Breast epithelium (tissue), 4 donors: ENCODE measurements at regions not wholly inside any gene's neighbourhood (a gene's known extent, or its start where the extent isn't known, plus 50 kb on each side); places are given as distances from the start of the nearest gene placed in this dataset.

Source experiments
- DNase-seq, 2 donors: peaks; one replicate each; pipeline ENCODE4 v3.0.0-alpha.2; 2019; ENCODE audit warnings: low spot score in 2 of 2
- H3K27ac ChIP-seq, 2 donors: fragments of 200-600 bp; sonication (generic) in 1 of 2; one replicate each; pipeline ENCODE4 v1.5.1; 2016 to 2019; ENCODE audit warnings: mild to moderate bottlenecking in 1 of 2
- H3K27me3 ChIP-seq, 2 donors: fragments of 200-600 bp; sonication (generic) in 1 of 2; one replicate each; pipeline versions ENCODE4 v1.5.1 to v1.6.0; 2017 to 2019; ENCODE audit warnings: control low read depth in 1 of 2, mild to moderate bottlenecking in 1 of 2
- H3K36me3 ChIP-seq: fragments of 200-600 bp; one replicate; pipeline ENCODE4 v1.5.1; 2019
- H3K4me1 ChIP-seq, 2 donors: fragments of 200-600 bp; sonication (generic); one replicate each; pipeline ENCODE4 v1.5.1; 2016 to 2019; ENCODE audit warnings: control low read depth in 1 of 2
- H3K4me3 ChIP-seq, 3 donors: fragments of 200-600 bp; sonication (generic); 1 replicate in 2 of 3; 2 replicates in 1 of 3; pipeline ENCODE4 v1.5.1; 2016 to 2019; ENCODE audit warnings: mild to moderate bottlenecking in 3 of 3, moderate library complexity in 2 of 3
- H3K9me3 ChIP-seq, 2 donors: fragments of 200-600 bp; sonication (generic) in 1 of 2; one replicate each; pipeline ENCODE4 v1.5.1; 2016 to 2019; ENCODE audit warnings: control low read depth in 1 of 2
- POLR2A ChIP-seq: fragments of 450-650 bp; IDR thresholded peaks from one replicate; pipeline ENCODE4 v1.6.1; 2016; ENCODE audit warnings: antibody characterized with exemption, mild to moderate bottlenecking, moderate library complexity
- POLR2AphosphoS5 ChIP-seq, 3 donors: sonication (generic); formaldehyde crosslinking; IDR thresholded peaks; one replicate each; pipeline ENCODE4 v1.6.1; 2017; ENCODE audit warnings: antibody characterized with exemption in 3 of 3
- intact Hi-C: fragments of 100-400 bp; cut with DNase I; formaldehyde crosslinking; loops from one replicate; pipeline ENCODE4 v1.15.1; 2023; ENCODE audit warnings: low total_unique reads
- TF ChIP-seq, protein P1 (sequence below), 3 donors: fragments of 450-650 bp; IDR thresholded peaks; one replicate each; pipeline ENCODE4 v1.5.1; 2016 to 2017; ENCODE audit warnings: antibody characterized with exemption in 3 of 3, mild to moderate bottlenecking in 3 of 3, moderate library complexity in 3 of 3

DNA sequence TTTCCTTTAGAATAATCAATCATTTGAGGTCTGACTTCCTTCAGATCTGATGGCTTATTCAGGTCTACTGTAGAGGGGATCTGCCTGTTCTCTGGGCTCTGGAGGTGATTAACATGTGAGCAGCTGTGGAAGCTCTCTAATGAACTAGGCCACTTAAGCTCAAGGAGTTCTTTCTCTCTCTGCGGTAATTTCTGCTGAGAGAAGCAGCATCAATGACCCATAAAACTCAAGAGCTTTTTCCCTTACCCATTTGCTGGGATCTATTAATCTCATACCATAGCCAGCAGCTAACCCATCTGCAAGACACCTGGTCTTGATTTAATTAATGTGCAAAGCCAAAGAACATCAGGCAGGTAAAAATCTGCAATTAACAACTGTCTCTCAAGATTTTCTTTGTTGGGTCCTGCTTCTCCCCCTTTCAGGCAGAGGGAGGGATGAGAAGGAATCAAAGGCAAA is 73.2 kb upstream of the DLG1 start:
- Histone ChIP-seq H3K36me3 (no peaks in the 10 kb centered on the region), H3K4me3 (no peak overlapping the region), H3K27me3 (no peaks in the 10 kb centered on the region), H3K4me1 (peaks cover 5 to 6% of the 10 kb centered on the region in 2 donors), H3K27ac (peak overlapping the region in 1 of 2 donors; percentile 48), H3K9me3 (no peaks in the 10 kb centered on the region)
- DNase-seq = no peak
- intact Hi-C loops = no loop called here
- TF ChIP-seq POLR2AphosphoS5 (IDR thresholded peaks at IDR 0.05) = no peak
- TF ChIP-seq, protein P1, sequence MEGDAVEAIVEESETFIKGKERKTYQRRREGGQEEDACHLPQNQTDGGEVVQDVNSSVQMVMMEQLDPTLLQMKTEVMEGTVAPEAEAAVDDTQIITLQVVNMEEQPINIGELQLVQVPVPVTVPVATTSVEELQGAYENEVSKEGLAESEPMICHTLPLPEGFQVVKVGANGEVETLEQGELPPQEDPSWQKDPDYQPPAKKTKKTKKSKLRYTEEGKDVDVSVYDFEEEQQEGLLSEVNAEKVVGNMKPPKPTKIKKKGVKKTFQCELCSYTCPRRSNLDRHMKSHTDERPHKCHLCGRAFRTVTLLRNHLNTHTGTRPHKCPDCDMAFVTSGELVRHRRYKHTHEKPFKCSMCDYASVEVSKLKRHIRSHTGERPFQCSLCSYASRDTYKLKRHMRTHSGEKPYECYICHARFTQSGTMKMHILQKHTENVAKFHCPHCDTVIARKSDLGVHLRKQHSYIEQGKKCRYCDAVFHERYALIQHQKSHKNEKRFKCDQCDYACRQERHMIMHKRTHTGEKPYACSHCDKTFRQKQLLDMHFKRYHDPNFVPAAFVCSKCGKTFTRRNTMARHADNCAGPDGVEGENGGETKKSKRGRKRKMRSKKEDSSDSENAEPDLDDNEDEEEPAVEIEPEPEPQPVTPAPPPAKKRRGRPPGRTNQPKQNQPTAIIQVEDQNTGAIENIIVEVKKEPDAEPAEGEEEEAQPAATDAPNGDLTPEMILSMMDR (IDR thresholded peaks at IDR 0.05) = no peak
- no peak for TF ChIP-seq POLR2A

DNA sequence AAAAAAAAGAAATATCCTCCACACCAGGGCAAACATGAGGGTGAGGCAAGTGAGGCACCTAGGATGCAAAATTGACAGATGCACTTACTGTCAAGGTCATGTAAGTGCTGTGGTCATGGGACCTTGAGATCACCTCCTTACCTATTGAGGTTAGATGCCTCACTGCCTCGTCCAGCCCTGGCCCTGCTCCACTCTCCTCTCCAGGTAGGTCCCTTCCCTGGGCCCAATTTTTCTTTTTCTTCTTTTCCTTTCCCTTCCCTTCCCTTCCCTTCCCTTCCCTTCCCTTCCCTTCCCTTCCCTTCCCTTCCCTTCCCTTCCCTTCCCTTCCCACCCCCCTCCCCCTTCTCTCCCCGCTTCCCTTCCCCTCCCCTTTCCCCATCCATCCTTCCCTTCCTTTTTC is 71.1 kb upstream of the DLG1 start:
- no peak overlapping the region for H3K27ac ChIP-seq
- H3K36me3 ChIP-seq = no peaks in the 10 kb centered on the region
- TF ChIP-seq, protein P1 (IDR thresholded peaks at IDR 0.05) = no peak
- TF ChIP-seq POLR2A (no peak), POLR2AphosphoS5 (IDR thresholded peaks at IDR 0.05) (no peak)
- no peak overlapping the region for H3K4me3 ChIP-seq
- intact Hi-C loops = no loop called here
- H3K27me3 ChIP-seq = no peaks in the 10 kb centered on the region
- DNase-seq = no peak
- peaks cover 5 to 6% of the 10 kb centered on the region in 2 donors for H3K4me1 ChIP-seq
- no peaks in the 10 kb centered on the region for H3K9me3 ChIP-seq

DNA sequence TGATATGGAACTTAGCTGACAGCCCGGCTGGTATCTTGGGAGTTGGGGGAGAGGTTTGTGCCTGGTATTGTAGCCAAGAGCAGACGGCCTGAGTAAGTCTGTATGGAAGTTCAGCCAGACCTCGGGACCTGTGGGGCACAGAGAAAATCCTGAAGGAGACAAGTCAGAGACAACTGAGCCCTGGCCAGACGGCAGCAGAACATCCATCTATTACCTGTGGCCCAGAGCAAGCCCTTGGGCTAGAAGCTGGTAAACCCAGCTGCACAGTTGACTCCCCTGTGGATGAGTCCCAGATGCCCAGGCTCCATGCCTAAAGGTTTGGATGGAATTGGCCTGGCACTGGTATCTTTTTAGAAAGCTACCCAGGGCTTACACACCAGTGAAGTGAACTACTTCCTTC is 70.4 kb upstream of the DLG1 start:
- TF ChIP-seq POLR2A = no peak
- TF ChIP-seq POLR2AphosphoS5 (IDR thresholded peaks at IDR 0.05) = no peak
- TF ChIP-seq, protein P1 (IDR thresholded peaks at IDR 0.05) = no peak
- intact Hi-C loops = no loop called here
- no peaks in the 10 kb centered on the region for H3K9me3 ChIP-seq
- no peak overlapping the region for H3K4me3 ChIP-seq
- H3K4me1 ChIP-seq = peaks cover 5 to 6% of the 10 kb centered on the region in 2 donors
- no peaks in the 10 kb centered on the region for H3K36me3 ChIP-seq
- no peaks in the 10 kb centered on the region for H3K27me3 ChIP-seq
- DNase-seq = no peak
- no peak overlapping the region for H3K27ac ChIP-seq

DNA sequence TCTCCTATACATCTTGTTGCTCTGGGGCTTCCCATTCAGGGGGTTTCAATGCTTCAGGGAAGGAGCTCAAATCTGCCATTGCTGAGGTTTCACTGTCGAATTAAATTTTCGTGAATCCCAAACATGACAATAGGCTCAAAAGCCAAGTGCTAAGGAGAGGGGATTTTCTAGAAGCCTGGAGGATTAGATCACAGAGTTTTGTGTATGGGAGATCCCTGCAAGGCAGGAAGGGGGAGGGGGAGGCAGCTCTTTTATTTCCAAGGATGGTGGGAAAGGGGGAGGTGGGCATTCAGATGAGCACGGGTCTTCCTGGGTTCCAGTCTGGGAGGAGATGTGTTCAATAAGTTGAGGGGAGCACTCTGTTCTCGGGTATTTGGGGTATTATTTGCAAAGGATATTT is 69.9 kb upstream of the DLG1 start:
- Histone ChIP-seq H3K27me3 (no peaks in the 10 kb centered on the region), H3K4me1 (peaks cover 5 to 6% of the 10 kb centered on the region in 2 donors), H3K27ac (no peak overlapping the region), H3K36me3 (no peaks in the 10 kb centered on the region), H3K4me3 (no peak overlapping the region), H3K9me3 (no peaks in the 10 kb centered on the region)
- no peak for DNase-seq
- TF ChIP-seq POLR2A (no peak), POLR2AphosphoS5 (IDR thresholded peaks at IDR 0.05) (no peak)
- TF ChIP-seq, protein P1 (IDR thresholded peaks at IDR 0.05) = no peak
- intact Hi-C loops = no loop called here

DNA sequence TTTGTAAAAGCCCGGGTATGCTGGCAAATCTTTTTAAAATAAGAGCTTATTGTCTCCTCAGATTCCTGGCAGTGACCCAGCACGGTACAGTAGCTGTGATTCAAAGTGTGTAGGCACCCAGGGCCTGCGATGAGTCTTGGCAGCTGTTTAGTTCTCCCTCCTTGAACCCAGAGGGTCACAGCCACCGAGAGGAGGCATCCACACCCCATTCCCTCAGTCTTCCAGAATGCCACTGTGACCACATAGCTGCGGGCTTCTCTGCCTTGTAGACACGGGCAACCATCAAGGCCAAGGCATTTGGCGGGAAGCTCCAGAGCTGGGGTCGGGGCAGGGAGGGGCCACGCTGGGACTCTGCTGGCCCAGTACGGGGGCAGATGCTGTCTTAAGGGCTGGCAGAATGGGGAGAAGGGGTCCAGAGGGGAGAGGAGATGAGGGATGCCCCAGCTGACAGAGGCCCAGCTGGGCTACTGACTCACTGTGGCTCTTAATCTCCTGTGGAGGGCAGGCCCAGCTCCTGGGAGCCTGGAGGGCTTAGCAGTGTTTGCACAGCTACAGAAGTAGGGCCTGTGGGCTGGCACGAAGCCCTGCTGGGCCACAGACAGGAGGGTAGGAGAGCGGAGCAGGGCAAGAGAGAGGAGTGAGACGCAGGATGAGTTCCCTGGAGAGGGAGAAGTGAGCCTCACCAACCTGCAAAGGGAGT is 68.8 kb upstream of the DLG1 start:
- TF ChIP-seq POLR2A (no peak), POLR2AphosphoS5 (IDR thresholded peaks at IDR 0.05) (no peak)
- TF ChIP-seq, protein P1 (IDR thresholded peaks at IDR 0.05) = no peak
- no peak overlapping the region for H3K4me3 ChIP-seq
- peak overlapping the region; percentile 74 for H3K27ac ChIP-seq
- H3K36me3 ChIP-seq = no peaks in the 10 kb centered on the region
- intact Hi-C loops = no loop called here
- H3K9me3 ChIP-seq = no peaks in the 10 kb centered on the region
- peak in 1 of 2 donors; percentile 70 for DNase-seq
- peaks cover 5 to 6% of the 10 kb centered on the region in 2 donors for H3K4me1 ChIP-seq
- H3K27me3 ChIP-seq = no peaks in the 10 kb centered on the region
